Prostate gland (tissue), 2 donors: ENCODE measurements at regions not wholly inside any gene's neighbourhood (a gene's known extent, or its start where the extent isn't known, plus 50 kb on each side); places are given as distances from the start of the nearest gene placed in this dataset.

Experiments used
- POLR2A ChIP-seq: fragments of 450-650 bp; IDR thresholded peaks from one replicate; pipeline ENCODE4 v1.6.1; 2016; ENCODE audit warnings: antibody characterized with exemption, mild to moderate bottlenecking
- TF ChIP-seq, protein P1 (sequence below), 4 experiments: fragments of 200-600 bp in 2 of 4; fragments of 450-650 bp in 2 of 4; sonication (generic) in 2 of 4; IDR thresholded peaks; 1 replicate in 3 of 4; 2 replicates in 1 of 4; pipeline ENCODE4 v1.5.1; 2016 to 2019; ENCODE audit warnings: antibody characterized with exemption in 4 of 4, mild to moderate bottlenecking in 2 of 4, moderate library complexity in 2 of 4

DNA sequence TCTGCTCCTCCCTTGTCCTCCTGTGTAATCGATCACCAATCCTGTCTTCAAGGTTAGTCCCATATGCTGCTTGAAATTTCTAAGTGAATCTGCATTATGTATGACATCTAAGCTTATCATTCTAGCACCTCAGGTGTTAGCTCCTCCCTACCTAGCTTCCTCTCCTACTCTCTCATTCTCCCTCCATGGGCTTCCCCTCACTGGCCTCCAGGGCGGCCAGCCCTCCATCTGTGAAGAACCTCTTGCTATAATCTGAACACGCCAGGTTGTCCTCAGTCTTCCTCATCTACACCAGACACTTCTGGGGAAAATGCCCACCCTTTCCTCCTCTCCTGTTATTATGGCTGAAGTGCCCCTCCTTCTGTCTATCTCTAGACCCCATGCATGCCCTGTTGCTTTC is 599.3 kb upstream of the KLF4 start:
- TF ChIP-seq, protein P1, sequence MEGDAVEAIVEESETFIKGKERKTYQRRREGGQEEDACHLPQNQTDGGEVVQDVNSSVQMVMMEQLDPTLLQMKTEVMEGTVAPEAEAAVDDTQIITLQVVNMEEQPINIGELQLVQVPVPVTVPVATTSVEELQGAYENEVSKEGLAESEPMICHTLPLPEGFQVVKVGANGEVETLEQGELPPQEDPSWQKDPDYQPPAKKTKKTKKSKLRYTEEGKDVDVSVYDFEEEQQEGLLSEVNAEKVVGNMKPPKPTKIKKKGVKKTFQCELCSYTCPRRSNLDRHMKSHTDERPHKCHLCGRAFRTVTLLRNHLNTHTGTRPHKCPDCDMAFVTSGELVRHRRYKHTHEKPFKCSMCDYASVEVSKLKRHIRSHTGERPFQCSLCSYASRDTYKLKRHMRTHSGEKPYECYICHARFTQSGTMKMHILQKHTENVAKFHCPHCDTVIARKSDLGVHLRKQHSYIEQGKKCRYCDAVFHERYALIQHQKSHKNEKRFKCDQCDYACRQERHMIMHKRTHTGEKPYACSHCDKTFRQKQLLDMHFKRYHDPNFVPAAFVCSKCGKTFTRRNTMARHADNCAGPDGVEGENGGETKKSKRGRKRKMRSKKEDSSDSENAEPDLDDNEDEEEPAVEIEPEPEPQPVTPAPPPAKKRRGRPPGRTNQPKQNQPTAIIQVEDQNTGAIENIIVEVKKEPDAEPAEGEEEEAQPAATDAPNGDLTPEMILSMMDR (IDR thresholded peaks at IDR 0.05), result no peak
- TF ChIP-seq POLR2A, result no peak
